Left lung (tissue), 4 donors: ENCODE measurements at regions not wholly inside any gene's neighbourhood (a gene's known extent, or its start where the extent isn't known, plus 50 kb on each side); places are given as distances from the start of the nearest gene placed in this dataset.

Experiments used
- ATAC-seq: fragments of 200-7000 bp; cut with Tn5 transposase; one replicate; pipeline ENCODE4 v1.9.1; 2020; ENCODE audit warnings: moderate library complexity
- DNase-seq, 4 donors: peaks; one replicate each; pipeline ENCODE4 v3.0.0-alpha.2; 2013 to 2020
- H3K27ac ChIP-seq, 2 donors: fragments of 200-600 bp; sonication (generic) in 1 of 2; one replicate each; pipeline versions ENCODE4 v1.5.0 to v1.8.0; 2020 to 2021
- H3K27me3 ChIP-seq, 2 donors: fragments of 200-600 bp; sonication (generic) in 1 of 2; one replicate each; pipeline versions ENCODE4 v1.5.0 to v1.8.0; 2020 to 2021
- H3K36me3 ChIP-seq, 2 donors: fragments of 200-600 bp; sonication (generic) in 1 of 2; one replicate each; pipeline versions ENCODE4 v1.5.0 to v1.8.0; 2020 to 2021
- H3K4me1 ChIP-seq, 2 donors: fragments of 200-600 bp; one replicate each; pipeline ENCODE4 v1.8.0; 2021
- H3K4me3 ChIP-seq, 2 donors: fragments of 200-600 bp; sonication (generic) in 1 of 2; one replicate each; pipeline versions ENCODE4 v1.5.0 to v1.8.0; 2020 to 2021; ENCODE audit warnings: mild to moderate bottlenecking in 1 of 2
- H3K9me3 ChIP-seq, 2 donors: fragments of 200-600 bp; sonication (generic) in 1 of 2; one replicate each; pipeline versions ENCODE4 v1.5.0 to v1.8.0; 2020 to 2021
- CTCF ChIP-seq, 2 donors: fragments of 200-600 bp; sonication (generic) in 1 of 2; IDR thresholded peaks; one replicate each; pipeline versions ENCODE4 v1.5.0 to v1.8.0; 2021; ENCODE audit warnings: antibody characterized with exemption in 2 of 2
- intact Hi-C, 2 donors: fragments of 100-400 bp; cut with DNase I; formaldehyde crosslinking; loops; one replicate each; pipeline versions ENCODE4 v1.11.2 to v1.14.2; 2022
- donor health status: DM: no; HTN: yes; CAD: no.
- donor health status: DM: no; HTN: no; CAD: no.

- Histone ChIP-seq H3K36me3 (no peaks in the 10 kb centered on the region), H3K4me1 (no peaks in the 10 kb centered on the region), H3K27me3 (no peaks in the 10 kb centered on the region), H3K27ac (no peak overlapping the region), H3K9me3 (peaks cover 0 to 22% of the 10 kb centered on the region in 2 donors), H3K4me3 (no peak overlapping the region)
- TF ChIP-seq CTCF (IDR thresholded peaks at IDR 0.05), result no peak
- intact Hi-C loops, result no loop called here
- DNase-seq (no peak), ATAC-seq (no peak)
Observed at GRCh38 chr2:48838029-48838428, 82.5 kb upstream of the LHCGR start.

GRCh38 chr2:48829569-48829968, 74.0 kb upstream of the LHCGR start:
- Histone ChIP-seq H3K4me3 (no peak overlapping the region), H3K27me3 (no peaks in the 10 kb centered on the region), H3K36me3 (no peaks in the 10 kb centered on the region), H3K9me3 (peaks cover 0 to 16% of the 10 kb centered on the region in 2 donors), H3K4me1 (no peaks in the 10 kb centered on the region), H3K27ac (no peak overlapping the region)
- TF ChIP-seq CTCF (IDR thresholded peaks at IDR 0.05), result no peak
- intact Hi-C loops, result no loop called here
- ATAC-seq, result no peak
- DNase-seq, result no peak

GRCh38 chr2:48829036-48829435, 73.5 kb upstream of the LHCGR start:
- no peaks in the 10 kb centered on the region for H3K4me1 ChIP-seq
- peaks cover 0 to 12% of the 10 kb centered on the region in 2 donors for H3K9me3 ChIP-seq
- no peak overlapping the region for H3K4me3 ChIP-seq
- H3K36me3 ChIP-seq, result no peaks in the 10 kb centered on the region
- H3K27me3 ChIP-seq, result no peaks in the 10 kb centered on the region
- no peak for TF ChIP-seq CTCF (IDR thresholded peaks at IDR 0.05)
- ATAC-seq, result no peak
- intact Hi-C loops, result no loop called here
- no peak for DNase-seq
- no peak overlapping the region for H3K27ac ChIP-seq

- Histone ChIP-seq H3K9me3 (peaks cover 0 to under 1% of the 10 kb centered on the region in 2 donors), H3K27ac (no peak overlapping the region), H3K27me3 (no peaks in the 10 kb centered on the region), H3K4me3 (no peak overlapping the region), H3K36me3 (no peaks in the 10 kb centered on the region), H3K4me1 (no peaks in the 10 kb centered on the region)
- DNase-seq, result no peak
- intact Hi-C loops, result no loop called here
- no peak for ATAC-seq
- no peak for TF ChIP-seq CTCF (IDR thresholded peaks at IDR 0.05)
Observed at GRCh38 chr2:48826986-48827385, 71.5 kb upstream of the LHCGR start.

- no peaks in the 10 kb centered on the region for H3K36me3 ChIP-seq
- intact Hi-C loops, result no loop called here
- H3K4me3 ChIP-seq, result no peak overlapping the region
- ATAC-seq, result no peak
- no peaks in the 10 kb centered on the region for H3K27me3 ChIP-seq
- TF ChIP-seq CTCF (IDR thresholded peaks at IDR 0.05), result no peak
- H3K4me1 ChIP-seq, result no peaks in the 10 kb centered on the region
- H3K27ac ChIP-seq, result no peak overlapping the region
- no peaks in the 10 kb centered on the region for H3K9me3 ChIP-seq
- DNase-seq, result no peak
Observed at GRCh38 chr2:48824116-48824515, 68.6 kb upstream of the LHCGR start.
